H1 (cell line): ENCODE measurements at regions not wholly inside any gene's neighbourhood (a gene's known extent, or its start where the extent isn't known, plus 50 kb on each side); places are given as distances from the start of the nearest gene placed in this dataset.

Experiments
- EGR1 ChIP-seq: IDR thresholded peaks from 2 replicates; pipeline ENCODE4 v1.6.1; 2011; ENCODE audit warnings: low read depth, low read length, borderline replicate concordance
- EZH2 ChIP-seq: fragments of 200-600 bp; sonication (generic); IDR thresholded peaks from 2 replicates; pipeline ENCODE4 v1.7.1; 2012; ENCODE audit warnings: low read depth, mild to moderate bottlenecking, moderate library complexity, low read length, inconsistent platforms; ENCODE audit not compliant: severe bottlenecking
- GABPA ChIP-seq: IDR thresholded peaks from 2 replicates; pipeline ENCODE4 v1.6.1; 2011; ENCODE audit warnings: mild to moderate bottlenecking, low read length, moderate library complexity, borderline replicate concordance; ENCODE audit not compliant: insufficient read depth
- JUND ChIP-seq: IDR thresholded peaks from 2 replicates; pipeline ENCODE4 v1.6.1; 2011; ENCODE audit warnings: mild to moderate bottlenecking, improper control_type of control experiment, low read length
- POLR2A ChIP-seq, 2 experiments: IDR thresholded peaks; 1 replicate in 1 of 2; 2 replicates in 1 of 2; pipeline ENCODE4 v1.6.1; 2011; ENCODE audit warnings: low read depth in 2 of 2, low read length in 2 of 2, mild to moderate bottlenecking in 2 of 2; ENCODE audit errors: control extremely low read depth in 1 of 2
- POLR2AphosphoS5 ChIP-seq: IDR thresholded peaks from 2 replicates; pipeline ENCODE4 v1.6.1; 2011; ENCODE audit warnings: low read depth, low read length
- RAD21 ChIP-seq, 2 experiments: IDR thresholded peaks in 1 of 2; conservative IDR thresholded peaks in 1 of 2; 2 replicates each; pipeline ENCODE4 v1.6.1; 2011; ENCODE audit warnings: low read depth in 2 of 2, low read length in 2 of 2, improper control_type of control experiment in 1 of 2, inconsistent platforms in 1 of 2, mild to moderate bottlenecking in 1 of 2, moderate library complexity in 1 of 2
- SIN3A ChIP-seq, 2 experiments: IDR thresholded peaks in 1 of 2; conservative IDR thresholded peaks in 1 of 2; 2 replicates each; pipeline ENCODE4 v1.6.1; 2011 to 2012; ENCODE audit warnings: low read length in 2 of 2, improper control_type of control experiment in 1 of 2, low read depth in 1 of 2, mild to moderate bottlenecking in 1 of 2
- SUZ12 ChIP-seq: fragments of 200-600 bp; sonication (generic); IDR thresholded peaks from 2 replicates; pipeline ENCODE4 v1.6.1; 2012; ENCODE audit warnings: mild to moderate bottlenecking, inconsistent platforms, low read length, moderate library complexity, mixed read lengths
- TAF1 ChIP-seq: IDR thresholded peaks from 2 replicates; pipeline ENCODE4 v1.6.1; 2011; ENCODE audit warnings: mild to moderate bottlenecking, low read depth, low read length
- TCF12 ChIP-seq: IDR thresholded peaks from 2 replicates; pipeline ENCODE4 v1.6.1; 2011; ENCODE audit warnings: low read depth, mild to moderate bottlenecking, low read length
- ZNF274 ChIP-seq: IDR thresholded peaks from 2 replicates; pipeline ENCODE4 v1.7.0; 2012; ENCODE audit warnings: low read length, borderline replicate concordance; ENCODE audit errors: extremely low read depth
- TF ChIP-seq, protein P1 (sequence below), 3 experiments: IDR thresholded peaks; 1 replicate in 2 of 3; 2 replicates in 1 of 3; pipeline versions ENCODE4 v1.5.1 to v1.6.1; 2011; ENCODE audit warnings: low read length in 3 of 3, mild to moderate bottlenecking in 3 of 3, inconsistent platforms in 2 of 3, low read depth in 1 of 3, moderate library complexity in 1 of 3; ENCODE audit not compliant: insufficient read depth in 1 of 3; ENCODE audit errors: control extremely low read depth in 1 of 3
- TF ChIP-seq, protein P2 (sequence below): IDR thresholded peaks from 2 replicates; pipeline ENCODE4 v1.6.1; 2011; ENCODE audit warnings: low read depth, mild to moderate bottlenecking, low read length; ENCODE audit not compliant: insufficient read depth

DNA sequence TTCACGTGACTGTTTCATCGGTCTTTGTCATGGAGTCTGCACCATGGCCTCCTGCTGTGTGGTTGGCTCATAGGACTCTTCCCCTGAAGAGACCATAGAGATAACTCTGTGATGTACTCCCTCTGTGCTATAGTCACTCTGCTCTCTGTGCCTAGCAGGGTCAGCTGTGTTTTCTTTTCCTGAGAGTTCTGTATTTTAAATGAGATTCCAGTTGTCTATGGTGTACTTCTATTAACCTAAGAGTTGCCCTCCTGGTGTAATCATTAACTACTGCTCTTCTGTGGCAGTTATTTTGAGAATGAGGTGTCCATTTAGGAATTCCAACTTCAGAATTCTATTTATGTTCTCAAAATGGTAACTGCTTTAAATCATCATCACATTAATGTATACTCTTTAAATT lies 114.5 kb upstream of the ARPP21 start:
- TF ChIP-seq, protein P1, sequence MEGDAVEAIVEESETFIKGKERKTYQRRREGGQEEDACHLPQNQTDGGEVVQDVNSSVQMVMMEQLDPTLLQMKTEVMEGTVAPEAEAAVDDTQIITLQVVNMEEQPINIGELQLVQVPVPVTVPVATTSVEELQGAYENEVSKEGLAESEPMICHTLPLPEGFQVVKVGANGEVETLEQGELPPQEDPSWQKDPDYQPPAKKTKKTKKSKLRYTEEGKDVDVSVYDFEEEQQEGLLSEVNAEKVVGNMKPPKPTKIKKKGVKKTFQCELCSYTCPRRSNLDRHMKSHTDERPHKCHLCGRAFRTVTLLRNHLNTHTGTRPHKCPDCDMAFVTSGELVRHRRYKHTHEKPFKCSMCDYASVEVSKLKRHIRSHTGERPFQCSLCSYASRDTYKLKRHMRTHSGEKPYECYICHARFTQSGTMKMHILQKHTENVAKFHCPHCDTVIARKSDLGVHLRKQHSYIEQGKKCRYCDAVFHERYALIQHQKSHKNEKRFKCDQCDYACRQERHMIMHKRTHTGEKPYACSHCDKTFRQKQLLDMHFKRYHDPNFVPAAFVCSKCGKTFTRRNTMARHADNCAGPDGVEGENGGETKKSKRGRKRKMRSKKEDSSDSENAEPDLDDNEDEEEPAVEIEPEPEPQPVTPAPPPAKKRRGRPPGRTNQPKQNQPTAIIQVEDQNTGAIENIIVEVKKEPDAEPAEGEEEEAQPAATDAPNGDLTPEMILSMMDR (IDR thresholded peaks at IDR 0.05; ENCODE audit: control extremely low read depth in 1 of 3, insufficient read depth in 1 of 3, low read depth in 1 of 3, low read length in 3 of 3), result no peak
- TF ChIP-seq ZNF274 (no peak), SUZ12 (no peak), EZH2 (no peak), JUND (no peak), EGR1 (no peak), POLR2A (IDR thresholded peaks at IDR 0.05; ENCODE audit: control extremely low read depth in 1 of 2, low read depth in 2 of 2, low read length in 2 of 2) (no peak), TAF1 (no peak), POLR2AphosphoS5 (no peak), SIN3A (conservative IDR thresholded peaks at IDR 0.05 in 1 of 2, IDR thresholded peaks at IDR 0.05 in 1 of 2; ENCODE audit: low read depth in 1 of 2, low read length in 2 of 2) (no peak), RAD21 (IDR thresholded peaks at IDR 0.05 in 1 of 2, conservative IDR thresholded peaks at IDR 0.05 in 1 of 2; ENCODE audit: low read depth in 2 of 2, low read length in 2 of 2) (no peak), GABPA (no peak), TCF12 (no peak)
- TF ChIP-seq, protein P2, sequence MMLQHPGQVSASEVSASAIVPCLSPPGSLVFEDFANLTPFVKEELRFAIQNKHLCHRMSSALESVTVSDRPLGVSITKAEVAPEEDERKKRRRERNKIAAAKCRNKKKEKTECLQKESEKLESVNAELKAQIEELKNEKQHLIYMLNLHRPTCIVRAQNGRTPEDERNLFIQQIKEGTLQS, result no peak
